SJSA1 (cell line): ENCODE measurements at regions not wholly inside any gene's neighbourhood (a gene's known extent, or its start where the extent isn't known, plus 50 kb on each side); places are given as distances from the start of the nearest gene placed in this dataset.
"Not testable (repeated sequence)": the region's sequence is repeated elsewhere in the genome, so short reads cannot be mapped to it uniquely, and the experiment has no call there.

Source experiments
- DNase-seq, 2 experiments: peaks; one replicate each; pipeline ENCODE4 v3.0.0-alpha.2; 2015 to 2020; ENCODE audit warnings: low spot score in 2 of 2, low read depth in 1 of 2
- H3K27ac ChIP-seq: fragments of 250-450 bp; sonication (Bioruptor Pico); 2 replicates; pipeline ENCODE4 v1.5.1; 2020; ENCODE audit warnings: mild to moderate bottlenecking, moderate library complexity
- H3K27me3 ChIP-seq: fragments of 250-450 bp; sonication (Bioruptor Pico); replicated peaks from 2 replicates; pipeline ENCODE4 v1.5.1; 2020; ENCODE audit warnings: mild to moderate bottlenecking, moderate library complexity
- H3K36me3 ChIP-seq: fragments of 250-450 bp; sonication (Bioruptor Pico); 2 replicates; pipeline ENCODE4 v1.5.1; 2020; ENCODE audit warnings: mild to moderate bottlenecking
- H3K4me1 ChIP-seq: fragments of 250-450 bp; sonication (Bioruptor Pico); replicated peaks from 2 replicates; pipeline ENCODE4 v1.6.1; 2021; ENCODE audit warnings: mild to moderate bottlenecking
- H3K4me3 ChIP-seq: fragments of 250-450 bp; sonication (Bioruptor Pico); 2 replicates; pipeline ENCODE4 v1.5.1; 2020; ENCODE audit warnings: mild to moderate bottlenecking
- H3K9me3 ChIP-seq: fragments of 250-450 bp; sonication (Bioruptor Pico); replicated peaks from 2 replicates; pipeline ENCODE4 v1.5.1; 2020; ENCODE audit warnings: mild to moderate bottlenecking

- no peaks in the 10 kb centered on the region for H3K27me3 ChIP-seq
- H3K36me3 ChIP-seq = no peaks in the 10 kb centered on the region
- no peak overlapping the region for H3K4me3 ChIP-seq
- no peak overlapping the region for H3K27ac ChIP-seq
- H3K4me1 ChIP-seq = no peaks in the 10 kb centered on the region
- no peak for DNase-seq
- H3K9me3 ChIP-seq = no peaks in the 10 kb centered on the region
These were observed 108.2 kb upstream of the HS3ST2 start for GRCh38 chr16:22705799-22706198.

- no peak for DNase-seq
- Histone ChIP-seq H3K4me3 (no peak overlapping the region), H3K27me3 (no peaks in the 10 kb centered on the region), H3K36me3 (no peaks in the 10 kb centered on the region), H3K9me3 (peaks cover 4% of the 10 kb centered on the region; the same call in 1 of the 2 replicates), H3K27ac (no peak overlapping the region), H3K4me1 (no peaks in the 10 kb centered on the region)
These were observed 103.6 kb upstream of the HS3ST2 start for GRCh38 chr16:22710326-22710725.

- H3K4me3 ChIP-seq = no peak overlapping the region
- DNase-seq = no peak
- no peaks in the 10 kb centered on the region for H3K4me1 ChIP-seq
- no peaks in the 10 kb centered on the region for H3K27me3 ChIP-seq
- H3K27ac ChIP-seq = no peak overlapping the region
- no peaks in the 10 kb centered on the region for H3K36me3 ChIP-seq
- peaks cover 4% of the 10 kb centered on the region; the same call in 1 of the 2 replicates for H3K9me3 ChIP-seq
These were observed 102.1 kb upstream of the HS3ST2 start for GRCh38 chr16:22711847-22712246.

- no peak overlapping the region for H3K27ac ChIP-seq
- H3K4me3 ChIP-seq = no peak overlapping the region
- H3K4me1 ChIP-seq = no peaks in the 10 kb centered on the region
- no peaks in the 10 kb centered on the region for H3K27me3 ChIP-seq
- H3K36me3 ChIP-seq = no peaks in the 10 kb centered on the region
- H3K9me3 ChIP-seq = peaks cover 4% of the 10 kb centered on the region; the same call in 1 of the 2 replicates
- no peak for DNase-seq
These were observed 101.5 kb upstream of the HS3ST2 start for GRCh38 chr16:22712471-22712870.

- H3K27me3 ChIP-seq, H3K27ac ChIP-seq, H3K4me3 ChIP-seq, H3K4me1 ChIP-seq, H3K9me3 ChIP-seq, DNase-seq, H3K36me3 ChIP-seq: not testable (repeated sequence)
These were observed 95.4 kb upstream of the HS3ST2 start for GRCh38 chr16:22718598-22718997.

GRCh38 chr16:22719945-22720344, 94.0 kb upstream of the HS3ST2 start:
- Histone ChIP-seq H3K27ac (no peak overlapping the region), H3K4me1 (no peaks in the 10 kb centered on the region), H3K36me3 (no peaks in the 10 kb centered on the region), H3K4me3 (no peak overlapping the region), H3K9me3 (no peaks in the 10 kb centered on the region), H3K27me3 (peaks cover 7% of the 10 kb centered on the region)
- DNase-seq = no peak

GRCh38 chr16:22721511-22722100, 92.4 kb upstream of the HS3ST2 start:
- Histone ChIP-seq H3K9me3 (no peaks in the 10 kb centered on the region), H3K36me3 (no peaks in the 10 kb centered on the region), H3K27ac (no peak overlapping the region), H3K27me3 (peaks cover 7% of the 10 kb centered on the region), H3K4me1 (no peaks in the 10 kb centered on the region), H3K4me3 (no peak overlapping the region)
- no peak for DNase-seq

GRCh38 chr16:22722551-22723541, 91.1 kb upstream of the HS3ST2 start:
- H3K9me3 ChIP-seq, DNase-seq, H3K4me1 ChIP-seq, H3K27me3 ChIP-seq, H3K4me3 ChIP-seq, H3K27ac ChIP-seq, H3K36me3 ChIP-seq: not testable (repeated sequence)

- Histone ChIP-seq H3K36me3 (no peaks in the 10 kb centered on the region), H3K27me3 (peaks cover 4% of the 10 kb centered on the region; the same call in 1 of the 2 replicates), H3K9me3 (no peaks in the 10 kb centered on the region), H3K27ac (no peak overlapping the region), H3K4me3 (no peak overlapping the region), H3K4me1 (no peaks in the 10 kb centered on the region)
- no peak for DNase-seq
These were observed 87.1 kb upstream of the HS3ST2 start for GRCh38 chr16:22726868-22727267.

- DNase-seq = no peak
- Histone ChIP-seq H3K27me3 (peaks cover 4% of the 10 kb centered on the region; the same call in 1 of the 2 replicates), H3K4me1 (no peaks in the 10 kb centered on the region), H3K36me3 (no peaks in the 10 kb centered on the region), H3K9me3 (no peaks in the 10 kb centered on the region), H3K4me3 (no peak overlapping the region), H3K27ac (no peak overlapping the region)
These were observed 86.4 kb upstream of the HS3ST2 start for GRCh38 chr16:22727285-22728166.

GRCh38 chr16:22728167-22728836, 85.7 kb upstream of the HS3ST2 start:
- H3K9me3 ChIP-seq = no peaks in the 10 kb centered on the region
- no peak overlapping the region for H3K4me3 ChIP-seq
- H3K27ac ChIP-seq = no peak overlapping the region
- H3K27me3 ChIP-seq = peaks cover 5% of the 10 kb centered on the region; the same call in 1 of the 2 replicates
- H3K4me1 ChIP-seq = no peaks in the 10 kb centered on the region
- DNase-seq = no peak
- H3K36me3 ChIP-seq = no peaks in the 10 kb centered on the region

- Histone ChIP-seq H3K36me3 (no peaks in the 10 kb centered on the region), H3K27me3 (peaks cover 9% of the 10 kb centered on the region; the same call in 1 of the 2 replicates), H3K9me3 (no peaks in the 10 kb centered on the region), H3K4me1 (no peaks in the 10 kb centered on the region), H3K4me3 (no peak overlapping the region), H3K27ac (no peak overlapping the region)
- DNase-seq = no peak
These were observed 81.6 kb upstream of the HS3ST2 start for GRCh38 chr16:22732400-22732799.

- Histone ChIP-seq H3K9me3 (no peaks in the 10 kb centered on the region), H3K4me3 (no peak overlapping the region), H3K27me3 (peaks cover 9% of the 10 kb centered on the region; the same call in 1 of the 2 replicates), H3K4me1 (no peaks in the 10 kb centered on the region), H3K36me3 (no peaks in the 10 kb centered on the region), H3K27ac (no peak overlapping the region)
- no peak for DNase-seq
These were observed 81.0 kb upstream of the HS3ST2 start for GRCh38 chr16:22732959-22733358.
